HG02981 (cell line): ENCODE measurements at regions not wholly inside any gene's neighbourhood (a gene's known extent, or its start where the extent isn't known, plus 50 kb on each side); places are given as distances from the start of the nearest gene placed in this dataset.
"Not testable (repeated sequence)": the region's sequence is repeated elsewhere in the genome, so short reads cannot be mapped to it uniquely, and the experiment has no call there.

Source experiments
- ATAC-seq: cut with Tn5 transposase; IDR thresholded peaks from one replicate; pipeline ENCODE4 v1.9.1; 2021; ENCODE audit warnings: mild to moderate bottlenecking, moderate library complexity; ENCODE audit not compliant: unreplicated experiment

- ATAC-seq: no peak
Measured at GRCh38 chr20:4322499-4322898, 73.4 kb upstream of the ADRA1D start.

- no peak for ATAC-seq
Measured at GRCh38 chr20:4320291-4320690, 71.2 kb upstream of the ADRA1D start.

- ATAC-seq: no peak
Measured at GRCh38 chr20:4318891-4319290, 69.8 kb upstream of the ADRA1D start.

GRCh38 chr20:4310616-4311015 lies 61.5 kb upstream of the ADRA1D start:
- not testable (repeated sequence) for ATAC-seq

GRCh38 chr20:4306206-4306605 lies 57.1 kb upstream of the ADRA1D start:
- no peak for ATAC-seq

- ATAC-seq: no peak
Measured at GRCh38 chr20:4305091-4305490, 56.0 kb upstream of the ADRA1D start.

- ATAC-seq: no peak
Measured at GRCh38 chr20:4304601-4305000, 55.5 kb upstream of the ADRA1D start.

GRCh38 chr20:4303136-4303535 lies 54.0 kb upstream of the ADRA1D start:
- no peak for ATAC-seq

- no peak for ATAC-seq
Measured at GRCh38 chr20:4300921-4301320, 51.8 kb upstream of the ADRA1D start.

- ATAC-seq: no peak
Measured at GRCh38 chr20:4300401-4300800, 51.3 kb upstream of the ADRA1D start.

- ATAC-seq: no peak
Measured at GRCh38 chr20:4299773-4300172, 50.7 kb upstream of the ADRA1D start.

GRCh38 chr20:4299216-4299615 lies 50.1 kb upstream of the ADRA1D start:
- ATAC-seq: no peak
